ENCODE measurements at regions not wholly inside any gene's neighbourhood (a gene's known extent, or its start where the extent isn't known, plus 50 kb on each side); places are given as distances from the start of the nearest gene placed in this dataset.
"Not testable (repeated sequence)": the region's sequence is repeated elsewhere in the genome, so short reads cannot be mapped to it uniquely, and the experiment has no call there.

- not testable (repeated sequence) for DNase-seq (ENCODE audit: low read depth)
Measured at GRCh38 chr7:135872861-135873260, 104.3 kb downstream of the MTPN start.

GRCh38 chr7:135862586-135863340 lies 114.2 kb upstream of the FAM180A start:
- no peak for DNase-seq (ENCODE audit: low read depth)

- peak; percentile 81 for DNase-seq (ENCODE audit: low read depth)
Measured at GRCh38 chr7:135859538-135859937, 110.9 kb upstream of the FAM180A start.

GRCh38 chr7:135858851-135859250 lies 110.2 kb upstream of the FAM180A start:
- no peak for DNase-seq (ENCODE audit: low read depth)

GRCh38 chr7:135858379-135858778 lies 109.8 kb upstream of the FAM180A start:
- no peak for DNase-seq (ENCODE audit: low read depth)

- no peak for DNase-seq (ENCODE audit: low read depth)
Measured at GRCh38 chr7:135857519-135858274, 109.1 kb upstream of the FAM180A start.

- DNase-seq (ENCODE audit: low read depth), result peak; percentile 97
Measured at GRCh38 chr7:135856356-135857144, 107.9 kb upstream of the FAM180A start.

- DNase-seq (ENCODE audit: low read depth), result peak; percentile 96
Measured at GRCh38 chr7:135855846-135856245, 107.2 kb upstream of the FAM180A start.

GRCh38 chr7:135853499-135853898 lies 104.9 kb upstream of the FAM180A start:
- DNase-seq (ENCODE audit: low read depth), result peak; percentile 91

- DNase-seq (ENCODE audit: low read depth), result no peak
Measured at GRCh38 chr7:135853008-135853407, 104.4 kb upstream of the FAM180A start.

- no peak for DNase-seq (ENCODE audit: low read depth)
Measured at GRCh38 chr7:135847242-135847641, 98.6 kb upstream of the FAM180A start.

GRCh38 chr7:135846339-135846738 lies 97.7 kb upstream of the FAM180A start:
- DNase-seq (ENCODE audit: low read depth), result no peak

- DNase-seq (ENCODE audit: low read depth), result no peak
Measured at GRCh38 chr7:135845415-135846075, 96.9 kb upstream of the FAM180A start.

- no peak for DNase-seq (ENCODE audit: low read depth)
Measured at GRCh38 chr7:135844903-135845302, 96.3 kb upstream of the FAM180A start.

- DNase-seq (ENCODE audit: low read depth), result no peak
Measured at GRCh38 chr7:135843214-135843613, 94.6 kb upstream of the FAM180A start.

GRCh38 chr7:135842446-135843179 lies 94.0 kb upstream of the FAM180A start:
- DNase-seq (ENCODE audit: low read depth), result no peak

GRCh38 chr7:135840591-135840990 lies 92.0 kb upstream of the FAM180A start:
- no peak for DNase-seq (ENCODE audit: low read depth)

- DNase-seq (ENCODE audit: low read depth), result no peak
Measured at GRCh38 chr7:135837675-135838074, 89.1 kb upstream of the FAM180A start.

GRCh38 chr7:135834266-135834665 lies 85.7 kb upstream of the FAM180A start:
- DNase-seq (ENCODE audit: low read depth), result no peak

- no peak for DNase-seq (ENCODE audit: low read depth)
Measured at GRCh38 chr7:135833642-135834041, 85.0 kb upstream of the FAM180A start.

Measured in M059J (cell line).